HG02571 (cell line): ENCODE measurements at regions not wholly inside any gene's neighbourhood (a gene's known extent, or its start where the extent isn't known, plus 50 kb on each side); places are given as distances from the start of the nearest gene placed in this dataset.

Experiments used
- ATAC-seq: cut with Tn5 transposase; IDR thresholded peaks from one replicate; pipeline ENCODE4 v1.9.1; 2021; ENCODE audit warnings: mild to moderate bottlenecking, moderate library complexity; ENCODE audit not compliant: unreplicated experiment

DNA sequence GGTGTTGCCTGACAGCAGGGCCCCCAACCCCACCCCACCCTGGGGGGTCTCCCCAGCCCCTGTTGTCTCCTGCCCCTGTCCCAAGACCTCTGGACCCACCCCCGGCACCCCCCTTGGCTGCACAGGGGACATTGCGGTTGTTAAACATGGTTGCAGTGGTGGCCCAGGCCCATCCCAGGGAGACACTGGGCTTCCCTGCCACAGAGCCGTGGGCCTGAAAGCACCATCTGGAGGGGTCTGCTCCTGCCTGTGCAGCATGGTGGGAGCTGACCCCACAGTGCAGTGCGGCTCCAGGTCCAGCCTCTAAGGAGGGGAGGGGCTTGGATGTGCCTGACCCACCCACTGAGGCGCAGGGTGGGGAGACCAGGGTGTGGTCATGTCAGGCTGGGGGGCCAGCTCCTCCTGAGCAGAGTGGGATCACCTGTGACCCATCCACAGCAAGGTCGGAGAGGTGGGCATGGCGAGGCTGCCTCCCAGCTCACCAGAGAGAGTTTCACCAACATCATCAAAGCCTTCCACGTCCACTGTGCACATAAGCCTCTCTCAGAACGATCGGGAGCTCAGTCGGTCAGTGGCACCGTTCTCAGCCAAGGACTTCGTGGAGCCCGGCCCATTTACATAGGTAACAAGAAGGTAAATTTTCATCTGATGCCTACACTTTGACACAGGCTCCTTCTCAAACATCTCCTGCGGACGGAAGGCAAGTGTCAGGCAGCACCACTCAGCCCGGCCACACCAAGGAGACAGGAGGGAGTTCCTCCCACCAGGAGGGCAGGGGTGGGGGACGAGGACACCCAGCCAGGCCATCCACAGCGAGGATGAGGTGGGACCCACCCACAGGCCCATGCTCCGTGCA, 201.1 kb downstream of the BRD1 start:
- ATAC-seq, result no peak

- no peak for ATAC-seq
These were observed 203.1 kb downstream of the BRD1 start for GRCh38 chr22:49624421-49625177.

DNA sequence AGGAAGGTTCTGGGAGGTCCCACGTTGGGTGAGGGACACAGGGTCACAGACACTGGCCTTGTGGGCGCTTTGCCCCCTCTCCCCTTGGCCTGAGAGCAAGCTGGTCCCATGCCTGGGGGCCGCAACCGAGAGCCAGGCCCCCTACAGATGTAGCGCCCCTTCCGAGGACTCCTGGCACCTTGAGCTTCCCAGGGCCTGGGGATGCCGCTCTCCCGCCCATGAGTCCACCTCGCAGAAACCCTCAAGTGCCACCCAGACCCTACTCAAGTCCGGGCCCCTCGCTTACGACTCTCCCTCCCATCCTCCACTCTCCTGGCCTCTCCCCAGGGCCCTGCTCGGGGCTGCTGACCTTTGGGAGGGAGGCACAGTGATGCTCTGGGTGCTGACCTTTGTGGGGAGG, 204.0 kb downstream of the BRD1 start:
- ATAC-seq, result no peak

DNA sequence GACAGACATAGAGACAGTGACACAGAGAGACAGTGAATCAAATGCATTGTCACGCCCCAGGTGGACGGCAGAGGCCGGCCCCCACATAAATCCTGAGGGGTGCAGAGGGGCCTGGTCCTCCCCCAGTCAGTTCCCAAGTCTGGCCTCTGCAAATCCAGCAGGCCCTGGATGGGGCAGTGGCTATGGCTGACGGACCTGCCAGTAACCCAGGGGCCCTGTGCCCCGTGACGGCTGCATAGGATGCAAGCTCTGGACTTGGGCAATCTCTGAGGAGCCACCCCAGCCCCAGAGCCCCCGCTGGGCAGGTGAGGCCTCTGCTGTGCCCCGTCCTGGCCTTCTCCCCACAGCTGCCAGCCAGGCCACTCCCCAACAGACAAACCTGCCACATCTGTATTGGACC, 204.5 kb downstream of the BRD1 start:
- no peak for ATAC-seq

- no peak for ATAC-seq
These were observed 205.2 kb downstream of the BRD1 start for GRCh38 chr22:49622241-49623105.

GRCh38 chr22:49621601-49622210, 206.0 kb downstream of the BRD1 start:
- no peak for ATAC-seq

GRCh38 chr22:49620666-49621065, 207.0 kb downstream of the BRD1 start:
- ATAC-seq, result no peak

GRCh38 chr22:49620003-49620556, 207.6 kb downstream of the BRD1 start:
- no peak for ATAC-seq

GRCh38 chr22:49619301-49619700, 208.4 kb downstream of the BRD1 start:
- no peak for ATAC-seq

DNA sequence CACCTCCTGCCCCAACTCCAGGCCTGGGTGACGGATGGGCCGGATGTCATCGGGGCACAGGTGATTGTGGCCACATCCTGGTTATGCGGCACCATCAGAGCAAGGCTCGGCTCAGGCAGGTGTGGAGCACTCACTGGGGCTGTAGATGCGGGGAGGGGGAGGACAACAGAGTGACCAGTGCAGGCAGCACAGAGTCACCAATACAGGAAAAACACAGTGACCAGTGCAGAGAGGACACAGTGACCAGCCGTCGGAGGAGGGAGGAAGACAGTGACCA, 209.1 kb downstream of the BRD1 start:
- ATAC-seq, result no peak

- no peak for ATAC-seq
These were observed 209.6 kb downstream of the BRD1 start for GRCh38 chr22:49617866-49618676.

DNA sequence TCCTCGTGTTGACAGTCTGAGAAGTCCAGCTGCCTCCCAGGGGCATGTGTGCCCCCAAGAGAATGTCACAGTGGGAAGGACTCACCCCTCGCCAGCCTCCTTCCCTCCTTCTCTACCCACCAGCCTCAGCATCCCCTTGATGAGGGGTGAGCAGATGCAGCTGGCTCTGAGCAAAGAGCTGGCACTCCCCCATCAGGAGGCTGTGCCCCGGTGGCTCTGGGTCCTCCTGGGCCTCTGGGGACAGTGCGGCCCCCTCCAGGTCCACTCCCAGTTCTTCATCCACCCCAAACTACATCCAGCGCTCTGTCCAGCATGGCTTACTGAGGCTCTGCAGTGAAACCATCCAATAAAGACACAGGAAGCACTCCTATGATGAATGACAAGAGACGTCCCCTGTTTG, 210.4 kb downstream of the BRD1 start:
- no peak for ATAC-seq

DNA sequence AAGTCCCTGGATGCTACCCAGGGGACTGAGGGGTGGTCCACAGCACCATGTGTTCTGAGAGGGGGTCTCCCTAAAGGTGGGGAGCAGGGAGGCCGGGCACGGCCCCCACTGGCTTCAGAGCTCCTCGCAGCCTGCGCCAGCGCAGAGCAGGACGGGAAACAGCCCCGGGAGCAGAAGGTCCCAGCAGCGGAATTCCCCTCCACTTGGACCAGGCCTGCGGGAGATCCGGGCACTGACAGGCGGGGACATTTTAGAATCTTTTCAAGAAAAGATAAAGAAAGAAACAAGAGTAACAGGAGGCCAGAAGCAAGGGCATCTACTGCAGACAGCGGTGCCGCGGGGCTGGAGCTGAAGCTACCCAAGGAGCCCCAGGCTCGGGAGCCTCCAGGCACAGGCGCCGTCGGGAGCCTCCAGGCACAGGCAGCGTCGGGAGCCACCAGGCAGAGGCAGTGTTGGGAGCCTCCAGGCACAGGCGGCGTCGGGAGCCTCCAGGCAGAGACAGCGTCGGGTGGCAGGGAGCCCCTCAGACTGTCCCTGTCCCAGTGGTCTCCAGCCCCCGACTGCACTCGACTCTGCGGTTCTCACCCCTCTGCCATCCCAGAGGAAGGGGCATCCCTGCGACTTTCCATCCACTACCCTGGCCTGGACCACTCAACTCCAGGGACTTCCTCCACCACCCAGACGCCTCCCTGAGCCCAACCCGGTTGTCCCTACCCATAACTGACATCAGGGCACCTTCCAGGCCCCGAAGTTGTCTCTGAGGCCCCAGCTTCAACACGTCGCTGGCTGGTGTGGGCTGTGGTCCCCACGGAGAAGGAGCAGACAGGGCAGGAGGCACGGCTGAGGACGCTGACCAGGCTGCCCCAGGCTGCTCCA, 211.1 kb downstream of the BRD1 start:
- no peak for ATAC-seq

DNA sequence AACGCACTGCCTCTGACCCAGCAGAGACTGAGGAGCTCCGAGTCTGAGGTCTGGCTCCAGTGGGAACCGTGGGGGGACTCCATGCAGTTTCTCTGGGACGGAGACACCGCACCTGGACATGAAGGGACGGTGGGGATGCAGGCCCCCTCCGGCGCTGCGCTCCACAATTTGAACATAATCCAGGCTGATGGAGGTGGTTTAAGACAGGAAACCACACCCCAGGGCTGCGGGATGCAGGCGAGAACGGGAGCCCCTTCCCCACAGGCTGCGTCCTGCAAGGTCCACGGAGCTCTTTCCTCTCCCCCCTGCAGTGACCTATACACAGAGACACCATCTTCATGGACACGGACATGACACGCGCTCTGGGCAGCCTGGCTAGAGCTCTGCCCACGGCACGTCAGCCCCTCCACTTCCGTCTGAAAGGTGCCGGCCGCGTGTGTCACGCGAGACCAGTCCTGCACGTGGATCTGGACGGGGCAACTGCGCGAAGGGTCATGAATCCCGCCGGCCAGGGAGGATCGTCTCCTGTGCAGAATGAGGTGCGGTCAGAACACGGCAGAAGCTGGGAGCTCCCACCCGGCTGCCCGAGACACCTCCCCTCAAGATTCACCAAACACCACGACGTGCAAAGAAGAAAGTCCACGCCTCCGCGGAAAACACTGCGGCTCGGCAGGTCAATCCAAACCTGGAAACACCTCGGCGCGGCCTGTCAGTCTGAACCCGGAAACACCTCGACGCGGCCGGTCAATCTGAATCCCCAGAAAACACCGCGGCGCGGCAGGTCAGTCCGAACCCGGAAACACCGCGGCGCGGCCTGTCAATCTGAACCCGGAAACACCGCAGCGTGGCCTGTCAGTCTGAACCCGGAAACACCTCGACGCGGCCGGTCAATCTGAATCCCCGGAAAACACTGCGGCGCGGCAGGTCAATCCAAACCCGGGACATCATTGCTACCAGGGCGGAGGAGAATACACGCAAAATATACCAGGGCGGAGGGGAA, 212.4 kb downstream of the BRD1 start:
- no peak for ATAC-seq

DNA sequence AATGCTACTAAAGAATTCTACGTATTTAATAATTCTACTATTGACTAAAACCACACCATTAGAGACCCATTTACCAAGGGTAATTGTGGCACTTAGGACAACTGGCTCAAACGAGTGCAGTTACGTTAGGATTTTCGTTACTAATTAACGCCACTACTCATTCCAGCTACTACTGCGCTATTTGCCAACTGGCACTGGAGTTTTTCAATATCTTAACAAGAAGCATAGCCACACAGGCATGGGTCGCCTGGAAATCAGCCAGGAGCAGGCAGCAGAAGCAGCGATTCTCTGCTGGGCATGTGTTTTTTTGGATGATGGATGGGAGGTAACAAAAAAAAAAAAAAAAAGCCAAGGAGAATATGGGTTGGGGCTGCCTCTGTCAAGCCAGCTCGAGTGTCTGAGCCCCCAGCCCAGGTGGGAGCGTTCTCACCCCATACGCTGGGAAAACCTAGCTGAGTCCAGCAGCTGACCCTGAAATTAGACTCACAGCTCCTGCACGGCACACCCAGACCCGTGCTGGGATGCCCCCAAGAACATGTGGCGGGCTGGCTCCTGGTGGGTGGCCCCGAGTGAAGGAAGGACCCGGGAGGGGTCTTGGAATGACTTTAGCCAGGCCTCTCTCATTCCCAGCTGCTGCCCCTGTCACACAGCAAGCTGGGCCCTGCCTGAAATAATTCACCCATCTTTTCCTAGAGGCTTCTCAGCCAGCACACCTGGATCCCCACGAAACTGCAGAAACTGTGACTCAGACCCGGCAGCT, 214.0 kb downstream of the BRD1 start:
- ATAC-seq, result no peak

- no peak for ATAC-seq
These were observed 214.6 kb downstream of the BRD1 start for GRCh38 chr22:49613108-49613507.
